Erythroblast (primary cell): ENCODE measurements at regions not wholly inside any gene's neighbourhood (a gene's known extent, or its start where the extent isn't known, plus 50 kb on each side); places are given as distances from the start of the nearest gene placed in this dataset.

Experiments
- GATA1 ChIP-seq: IDR thresholded peaks from 2 replicates; pipeline ENCODE4 v1.6.1; 2011; ENCODE audit warnings: low read depth, mild to moderate bottlenecking, control low read depth, low read length, moderate library complexity
- POLR2A ChIP-seq: IDR thresholded peaks from 2 replicates; pipeline ENCODE4 v1.6.1; 2011; ENCODE audit warnings: mild to moderate bottlenecking, low read length

GRCh38 chr11:27882066-27882697 lies 181.9 kb upstream of the BDNF start:
- no peak for TF ChIP-seq GATA1
- no peak for TF ChIP-seq POLR2A
